IMR-90 (cell line): ENCODE measurements at regions not wholly inside any gene's neighbourhood (a gene's known extent, or its start where the extent isn't known, plus 50 kb on each side); places are given as distances from the start of the nearest gene placed in this dataset.

Source experiments
- CEBPB ChIP-seq: IDR thresholded peaks from 2 replicates; pipeline ENCODE4 v1.6.1; 2012; ENCODE audit warnings: low read depth, low read length, improper control_type of control experiment
- CHD1 ChIP-seq: IDR thresholded peaks from 2 replicates; pipeline ENCODE4 v1.6.1; 2012; ENCODE audit warnings: low read depth, low read length, improper control_type of control experiment
- CTCF ChIP-seq: conservative IDR thresholded peaks from 2 replicates; pipeline ENCODE4 v1.5.1; 2012; ENCODE audit warnings: mild to moderate bottlenecking, low read depth, low read length, improper control_type of control experiment
- FOS ChIP-seq: fragments of 150-350 bp; IDR thresholded peaks from 2 replicates; pipeline ENCODE4 v1.6.1; 2016; ENCODE audit warnings: low read depth, low read length
- MAZ ChIP-seq: IDR thresholded peaks from 2 replicates; pipeline ENCODE4 v1.6.1; 2012; ENCODE audit warnings: low read depth, mild to moderate bottlenecking, low read length, improper control_type of control experiment, moderate library complexity, borderline replicate concordance
- MXI1 ChIP-seq: IDR thresholded peaks from 2 replicates; pipeline ENCODE4 v1.6.1; 2012; ENCODE audit warnings: low read depth, mild to moderate bottlenecking, low read length, moderate library complexity, borderline replicate concordance
- NFE2L2 ChIP-seq: fragments of 150-350 bp; IDR thresholded peaks from 2 replicates; pipeline ENCODE4 v1.6.1; 2016; ENCODE audit warnings: low read depth, mild to moderate bottlenecking, low read length
- POLR2A ChIP-seq: IDR thresholded peaks from 2 replicates; pipeline ENCODE4 v1.6.1; 2012; ENCODE audit warnings: mild to moderate bottlenecking, low read depth, low read length
- RAD21 ChIP-seq: IDR thresholded peaks from 2 replicates; pipeline ENCODE4 v1.6.1; 2012; ENCODE audit warnings: low read length, improper control_type of control experiment
- RCOR1 ChIP-seq: IDR thresholded peaks from 2 replicates; pipeline ENCODE4 v1.6.1; 2012; ENCODE audit warnings: mild to moderate bottlenecking, low read length, improper control_type of control experiment; ENCODE audit not compliant: insufficient replicate concordance
- RFX5 ChIP-seq: IDR thresholded peaks from 2 replicates; pipeline ENCODE4 v1.8.0; 2012; ENCODE audit warnings: low read depth, mild to moderate bottlenecking, low read length, moderate library complexity
- SMC3 ChIP-seq: fragments of 150-350 bp; IDR thresholded peaks from 2 replicates; pipeline ENCODE4 v1.6.1; 2016; ENCODE audit warnings: low read depth, mild to moderate bottlenecking, antibody characterized with exemption, low read length, moderate library complexity
- USF2 ChIP-seq: fragments of 150-350 bp; IDR thresholded peaks from 2 replicates; pipeline ENCODE4 v1.6.1; 2017; ENCODE audit warnings: mild to moderate bottlenecking, antibody characterized with exemption, low read length, low read depth
- TF ChIP-seq, protein P1 (sequence below): fragments of 150-350 bp; IDR thresholded peaks from 2 replicates; pipeline ENCODE4 v1.6.1; 2016; ENCODE audit warnings: low read depth, mild to moderate bottlenecking, low read length, moderate library complexity, borderline replicate concordance

- TF ChIP-seq POLR2A = no peak
- TF ChIP-seq CTCF = no peak
- no peak for TF ChIP-seq CEBPB
- TF ChIP-seq NFE2L2 = no peak
- TF ChIP-seq RCOR1 = no peak
- no peak for TF ChIP-seq FOS
- TF ChIP-seq USF2 = no peak
- TF ChIP-seq SMC3 = no peak
- no peak for TF ChIP-seq RFX5
- no peak for TF ChIP-seq CHD1
- no peak for TF ChIP-seq RAD21
- TF ChIP-seq MAZ = no peak
- no peak for TF ChIP-seq MXI1
- TF ChIP-seq, protein P1, sequence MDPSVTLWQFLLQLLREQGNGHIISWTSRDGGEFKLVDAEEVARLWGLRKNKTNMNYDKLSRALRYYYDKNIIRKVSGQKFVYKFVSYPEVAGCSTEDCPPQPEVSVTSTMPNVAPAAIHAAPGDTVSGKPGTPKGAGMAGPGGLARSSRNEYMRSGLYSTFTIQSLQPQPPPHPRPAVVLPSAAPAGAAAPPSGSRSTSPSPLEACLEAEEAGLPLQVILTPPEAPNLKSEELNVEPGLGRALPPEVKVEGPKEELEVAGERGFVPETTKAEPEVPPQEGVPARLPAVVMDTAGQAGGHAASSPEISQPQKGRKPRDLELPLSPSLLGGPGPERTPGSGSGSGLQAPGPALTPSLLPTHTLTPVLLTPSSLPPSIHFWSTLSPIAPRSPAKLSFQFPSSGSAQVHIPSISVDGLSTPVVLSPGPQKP = no peak
Measured at GRCh38 chr11:70616317-70616716, 218.0 kb downstream of the CTTN start.
